Caco-2 (cell line): ENCODE measurements at regions not wholly inside any gene's neighbourhood (a gene's known extent, or its start where the extent isn't known, plus 50 kb on each side); places are given as distances from the start of the nearest gene placed in this dataset.

Experiments used
- BruUV-seq: library from RNA; stranded (reverse); fragments of 400-500 nt; replicated peaks from 2 replicates; lab custom pipeline; 2021; lab: Mats Ljungman, UMichigan
- CTCF ChIA-PET: fragments of 300-600 bp; sonication (Branson Sonifier 250); formaldehyde crosslinking; loops from one replicate; lab custom pipeline; 2022; ENCODE audit warnings: antibody characterized with exemption; lab: Charles Lee
- POLR2A ChIA-PET: fragments of 300-600 bp; sonication (Branson Sonifier 250); formaldehyde crosslinking; loops from one replicate; lab custom pipeline; 2022; ENCODE audit warnings: antibody characterized with exemption; lab: Charles Lee
- DNase-seq, 2 experiments: peaks; one replicate each; pipeline versions ENCODE4 v3.0.0 to v3.0.0-alpha.2; 2020 to 2022
- H3K27me3 ChIP-seq: replicated peaks from 2 replicates; pipeline ENCODE4 v1.6.0; 2011; ENCODE audit warnings: low read length; ENCODE audit not compliant: control insufficient read depth, insufficient read depth
- H3K36me3 ChIP-seq: 2 replicates; pipeline ENCODE4 v1.5.1; 2011; ENCODE audit warnings: low read length; ENCODE audit not compliant: control insufficient read depth, insufficient read depth
- H3K4me1 ChIP-seq: fragments of 250-450 bp; sonication (Bioruptor Pico); 2 replicates; pipeline ENCODE4 v1.5.1; 2020; ENCODE audit warnings: mild to moderate bottlenecking
- H3K4me3 ChIP-seq: 2 replicates; pipeline ENCODE4 v1.5.1; 2011; ENCODE audit warnings: low read depth, mild to moderate bottlenecking, control low read depth, low read length
- H3K9me3 ChIP-seq: fragments of 250-450 bp; sonication (Bioruptor Pico); 2 replicates; pipeline ENCODE4 v1.5.1; 2020; ENCODE audit warnings: mild to moderate bottlenecking, moderate library complexity
- H3K27ac Mint-ChIP-seq: one replicate; pipeline ENCODE4 v1.8.0; 2022; ENCODE audit warnings: mixed read lengths; ENCODE audit not compliant: unreplicated experiment
- H3K27me3 Mint-ChIP-seq: one replicate; pipeline ENCODE4 v1.8.0; 2022; ENCODE audit warnings: mixed read lengths; ENCODE audit not compliant: insufficient read depth, unreplicated experiment
- H3K36me3 Mint-ChIP-seq: one replicate; pipeline ENCODE4 v1.8.0; 2022; ENCODE audit warnings: mild to moderate bottlenecking, mixed read lengths; ENCODE audit not compliant: insufficient read depth, unreplicated experiment
- H3K4me1 Mint-ChIP-seq: one replicate; pipeline ENCODE4 v1.8.0; 2022; ENCODE audit warnings: low read depth, mixed read lengths; ENCODE audit not compliant: unreplicated experiment
- H3K4me3 Mint-ChIP-seq: one replicate; pipeline ENCODE4 v1.8.0; 2022; ENCODE audit warnings: mild to moderate bottlenecking, moderate library complexity, mixed read lengths; ENCODE audit not compliant: unreplicated experiment
- H3K9me3 Mint-ChIP-seq: one replicate; pipeline ENCODE4 v1.8.0; 2022; ENCODE audit warnings: mixed read lengths; ENCODE audit not compliant: unreplicated experiment
- intact Hi-C: fragments of 100-400 bp; cut with micrococcal nuclease; formaldehyde crosslinking; loops from one replicate; pipeline ENCODE4 v1.10.0; 2022; ENCODE audit not compliant: unreplicated experiment
- TF ChIP-seq, protein P1 (sequence below), 2 experiments: fragments of 200-600 bp in 1 of 2; IDR thresholded peaks; 1 replicate in 1 of 2; 2 replicates in 1 of 2; pipeline versions ENCODE4 v1.5.1 to v1.8.0; 2011 to 2022; ENCODE audit warnings: antibody characterized with exemption in 1 of 2, control low read depth in 1 of 2, inconsistent platforms in 1 of 2, low read depth in 1 of 2, low read length in 1 of 2, mild to moderate bottlenecking in 1 of 2, moderate library complexity in 1 of 2; ENCODE audit not compliant: insufficient read depth in 1 of 2, severe bottlenecking in 1 of 2, unreplicated experiment in 1 of 2

DNA sequence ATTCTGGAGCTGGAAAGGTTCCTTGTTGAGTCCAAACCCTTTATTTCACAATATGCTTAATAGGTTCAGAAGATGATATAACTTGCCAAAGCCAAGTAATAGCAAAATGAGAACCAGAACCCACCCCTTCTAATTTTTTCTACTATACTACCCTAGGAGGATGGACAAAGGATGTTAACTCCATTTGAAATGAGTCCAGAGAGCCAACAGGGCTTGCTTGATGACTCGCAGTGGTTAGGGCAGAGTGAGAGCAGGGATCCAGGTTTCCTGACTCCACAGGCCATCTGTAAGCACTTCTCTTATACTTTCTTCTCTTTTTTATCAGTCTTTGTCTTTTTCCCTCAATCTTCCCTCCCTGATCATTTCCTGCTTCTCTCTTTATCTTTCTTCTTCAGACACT lies 668.1 kb downstream of the MED13L start:
- Mint-ChIP-seq H3K9me3 (no peaks in the 10 kb centered on the region), H3K4me1 (no peaks in the 10 kb centered on the region), H3K4me3 (no peak overlapping the region), H3K27ac (no peak overlapping the region), H3K36me3 (no peaks in the 10 kb centered on the region), H3K27me3 (peaks cover 9% of the 10 kb centered on the region)
- BruUV-seq: no TSS peak
- Histone ChIP-seq H3K9me3 (peaks cover 3% of the 10 kb centered on the region; the same call in 1 of the 2 replicates), H3K4me1 (no peaks in the 10 kb centered on the region), H3K4me3 (no peak overlapping the region), H3K36me3 (no peaks in the 10 kb centered on the region), H3K27me3 (no peaks in the 10 kb centered on the region)
- ChIA-PET POLR2A (no interaction called here), CTCF (no interaction called here)
- DNase-seq: no peak
- TF ChIP-seq, protein P1, sequence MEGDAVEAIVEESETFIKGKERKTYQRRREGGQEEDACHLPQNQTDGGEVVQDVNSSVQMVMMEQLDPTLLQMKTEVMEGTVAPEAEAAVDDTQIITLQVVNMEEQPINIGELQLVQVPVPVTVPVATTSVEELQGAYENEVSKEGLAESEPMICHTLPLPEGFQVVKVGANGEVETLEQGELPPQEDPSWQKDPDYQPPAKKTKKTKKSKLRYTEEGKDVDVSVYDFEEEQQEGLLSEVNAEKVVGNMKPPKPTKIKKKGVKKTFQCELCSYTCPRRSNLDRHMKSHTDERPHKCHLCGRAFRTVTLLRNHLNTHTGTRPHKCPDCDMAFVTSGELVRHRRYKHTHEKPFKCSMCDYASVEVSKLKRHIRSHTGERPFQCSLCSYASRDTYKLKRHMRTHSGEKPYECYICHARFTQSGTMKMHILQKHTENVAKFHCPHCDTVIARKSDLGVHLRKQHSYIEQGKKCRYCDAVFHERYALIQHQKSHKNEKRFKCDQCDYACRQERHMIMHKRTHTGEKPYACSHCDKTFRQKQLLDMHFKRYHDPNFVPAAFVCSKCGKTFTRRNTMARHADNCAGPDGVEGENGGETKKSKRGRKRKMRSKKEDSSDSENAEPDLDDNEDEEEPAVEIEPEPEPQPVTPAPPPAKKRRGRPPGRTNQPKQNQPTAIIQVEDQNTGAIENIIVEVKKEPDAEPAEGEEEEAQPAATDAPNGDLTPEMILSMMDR (IDR thresholded peaks at IDR 0.05; ENCODE audit: insufficient read depth in 1 of 2, low read depth in 1 of 2, low read length in 1 of 2, severe bottlenecking in 1 of 2, unreplicated experiment in 1 of 2): no peak
- intact Hi-C loops: no loop called here

DNA sequence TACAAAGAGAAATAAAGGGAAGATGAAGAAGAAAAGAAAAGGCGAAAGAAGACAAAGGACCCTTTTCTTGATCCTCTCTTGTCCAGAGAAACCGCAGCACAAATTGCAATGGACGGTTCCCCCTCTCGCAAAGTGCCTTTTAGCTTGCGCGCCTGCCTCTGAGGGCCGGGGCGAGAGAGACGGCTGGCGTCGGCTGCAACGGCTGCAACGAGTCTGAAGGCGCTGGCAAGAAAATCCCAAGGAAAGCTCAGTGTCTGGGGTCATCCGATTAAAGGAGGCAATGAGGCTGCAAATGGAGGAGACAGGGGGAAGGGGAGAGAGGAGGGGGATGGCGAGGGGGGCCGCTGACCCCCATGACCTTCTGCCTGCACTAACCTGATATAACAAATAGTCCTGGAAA lies 671.5 kb downstream of the MED13L start:
- BruUV-seq: no TSS peak
- no peaks in the 10 kb centered on the region for H3K4me1 ChIP-seq
- no peaks in the 10 kb centered on the region for H3K27me3 ChIP-seq
- TF ChIP-seq, protein P1 (IDR thresholded peaks at IDR 0.05; ENCODE audit: insufficient read depth in 1 of 2, low read depth in 1 of 2, low read length in 1 of 2, severe bottlenecking in 1 of 2, unreplicated experiment in 1 of 2): no peak
- Mint-ChIP-seq H3K9me3 (no peaks in the 10 kb centered on the region), H3K4me1 (no peaks in the 10 kb centered on the region), H3K4me3 (no peak overlapping the region), H3K36me3 (no peaks in the 10 kb centered on the region), H3K27me3 (peaks cover 9% of the 10 kb centered on the region), H3K27ac (no peak overlapping the region)
- CTCF ChIA-PET: no interaction called here
- DNase-seq: no peak
- no peak overlapping the region for H3K4me3 ChIP-seq
- H3K9me3 ChIP-seq: no peaks in the 10 kb centered on the region
- POLR2A ChIA-PET: no interaction called here
- intact Hi-C loops: no loop called here
- H3K36me3 ChIP-seq: no peaks in the 10 kb centered on the region

DNA sequence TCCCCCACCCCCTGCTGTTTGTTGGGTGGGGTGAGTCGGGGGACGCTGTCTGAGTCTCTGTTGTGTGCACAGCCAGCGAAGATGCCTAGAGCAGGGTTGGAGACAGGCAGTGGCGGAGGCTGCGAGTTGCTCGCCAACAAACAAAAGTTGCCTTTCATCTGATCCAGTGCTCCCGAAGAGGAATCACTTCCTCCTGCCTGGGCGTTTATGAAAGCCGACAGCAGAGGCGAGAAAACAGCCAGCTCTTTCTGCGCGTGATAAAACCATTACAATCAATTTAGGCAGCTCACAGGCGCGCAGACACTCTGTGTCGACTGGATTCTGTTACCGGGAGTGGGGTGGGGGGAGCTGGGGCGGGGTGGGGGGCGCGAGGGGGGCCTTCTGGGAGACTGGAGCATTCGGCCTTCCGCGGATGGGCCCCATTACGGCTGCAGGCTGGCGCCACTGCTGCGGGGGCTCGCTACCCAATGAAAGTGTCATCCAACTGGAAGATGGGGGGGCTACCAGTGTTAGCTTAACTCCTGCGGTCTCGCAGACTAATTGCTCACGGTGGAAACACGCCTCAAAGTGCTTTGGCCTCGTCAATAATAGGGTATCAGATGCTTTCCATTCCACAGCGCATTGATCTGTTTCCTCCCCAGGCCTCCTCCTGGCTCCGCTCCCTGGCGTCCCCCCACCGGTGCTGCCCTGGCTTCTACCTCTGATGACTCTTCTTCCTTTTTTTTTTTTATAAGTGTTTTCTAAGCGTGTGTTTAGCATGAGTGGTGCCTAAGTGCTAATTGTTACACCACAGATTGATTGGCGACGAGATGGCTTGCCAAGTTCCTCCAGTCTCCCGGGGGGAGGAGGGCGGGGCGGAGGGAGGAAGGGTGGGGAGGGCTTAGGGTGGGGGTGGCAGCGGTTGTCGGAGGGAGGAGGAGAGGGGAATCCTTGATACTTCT lies 678.4 kb downstream of the MED13L start:
- DNase-seq: no peak
- no peaks in the 10 kb centered on the region for H3K27me3 ChIP-seq
- ChIA-PET CTCF (no interaction called here), POLR2A (no interaction called here)
- Mint-ChIP-seq H3K27me3 (peaks cover 3% of the 10 kb centered on the region), H3K4me3 (no peak overlapping the region), H3K9me3 (no peaks in the 10 kb centered on the region), H3K27ac (no peak overlapping the region), H3K4me1 (no peaks in the 10 kb centered on the region), H3K36me3 (no peaks in the 10 kb centered on the region)
- no peak overlapping the region for H3K4me3 ChIP-seq
- H3K4me1 ChIP-seq: no peaks in the 10 kb centered on the region
- no peaks in the 10 kb centered on the region for H3K36me3 ChIP-seq
- BruUV-seq: no TSS peak
- H3K9me3 ChIP-seq: no peaks in the 10 kb centered on the region
- intact Hi-C loops: no loop called here
- TF ChIP-seq, protein P1 (IDR thresholded peaks at IDR 0.05; ENCODE audit: insufficient read depth in 1 of 2, low read depth in 1 of 2, low read length in 1 of 2, severe bottlenecking in 1 of 2, unreplicated experiment in 1 of 2): no peak
